HepG2 (cell line): ENCODE measurements at regions not wholly inside any gene's neighbourhood (a gene's known extent, or its start where the extent isn't known, plus 50 kb on each side); places are given as distances from the start of the nearest gene placed in this dataset.
"Not testable (repeated sequence)": the region's sequence is repeated elsewhere in the genome, so short reads cannot be mapped to it uniquely, and the experiment has no call there.

ENCODE experiments used
- ATAC-seq: fragments of 200-7000 bp; cut with Tn5 transposase; 3 replicates; pipeline ENCODE4 v1.9.1; 2020; ENCODE audit warnings: mild to moderate bottlenecking, moderate library complexity
- BruUV-seq: library from RNA; stranded (reverse); fragments of 400-500 nt; replicated peaks from 2 replicates; lab custom pipeline; 2021; lab: Mats Ljungman, UMichigan
- CTCF ChIA-PET: fragments of 300-600 bp; formaldehyde crosslinking; extraction: SDS; loops from one replicate; lab custom pipeline; 2021; ENCODE audit warnings: low total read pairs, inconsistent platforms, low intra/inter-chr PET ratio; lab: Yijun Ruan, JAX
- POLR2A ChIA-PET: fragments of 350-600 bp; sonication (Branson Sonifier 250); formaldehyde crosslinking; loops from one replicate; lab custom pipeline; 2020; ENCODE audit warnings: antibody characterized with exemption, inconsistent platforms; lab: Yijun Ruan, JAX
- DNase-seq: peaks from one replicate; pipeline ENCODE4 v3.0.0-alpha.2; 2015; ENCODE audit warnings: low spot score
- FAIRE-seq: peaks from 3 replicates; lab custom pipeline; 2011; peaks lifted over from hg19 to GRCh38; lab: Jason Lieb, UNC
- H2AFZ ChIP-seq: one replicate; pipeline ENCODE4 v1.6.1; 2011; ENCODE audit warnings: low read length, inconsistent platforms
- H3K27ac ChIP-seq: fragments of 300-600 bp; 3 replicates; pipeline ENCODE4 v1.8.0; 2011; ENCODE audit warnings: mixed run types, mild to moderate bottlenecking, mixed read lengths, low read length, inconsistent platforms; ENCODE audit not compliant: insufficient read depth; ENCODE audit errors: extremely low read length
- H3K27me3 ChIP-seq, 2 experiments: fragments of 200-600 bp in 1 of 2; 2 replicates in 1 of 2; 3 replicates in 1 of 2; pipeline versions ENCODE4 v1.6.0 to v1.8.0; 2011; ENCODE audit warnings: low read length in 2 of 2, mild to moderate bottlenecking in 2 of 2, moderate library complexity in 2 of 2, inconsistent platforms in 1 of 2; ENCODE audit not compliant: insufficient read depth in 2 of 2, control insufficient read depth in 1 of 2
- H3K36me3 ChIP-seq, 2 experiments: fragments of 200-600 bp in 1 of 2; replicated peaks in 1 of 2; 2 replicates in 1 of 2; 3 replicates in 1 of 2; pipeline versions ENCODE4 v1.5.1 to v1.8.0; 2011; ENCODE audit warnings: low read length in 2 of 2, inconsistent platforms in 1 of 2; ENCODE audit not compliant: insufficient read depth in 2 of 2, control insufficient read depth in 1 of 2
- H3K4me1 ChIP-seq: 2 replicates; pipeline ENCODE4 v1.5.1; 2012; ENCODE audit warnings: low read length, inconsistent platforms; ENCODE audit not compliant: insufficient read depth
- H3K4me2 ChIP-seq: 2 replicates; pipeline ENCODE4 v1.6.0; 2011; ENCODE audit warnings: low read depth, low read length, inconsistent platforms
- H3K4me3 ChIP-seq, 3 experiments: fragments of 200-600 bp in 1 of 3; sonication (generic), shearing (Covaris generic) in 1 of 3; replicated peaks in 1 of 3; 2 replicates each; pipeline ENCODE4 v1.5.1; 2011 to 2016; ENCODE audit warnings: low read length in 3 of 3, inconsistent platforms in 2 of 3, low read depth in 2 of 3, mild to moderate bottlenecking in 2 of 3, control low read depth in 1 of 3, mixed read lengths in 1 of 3; ENCODE audit not compliant: insufficient read depth in 1 of 3
- H3K79me2 ChIP-seq: one replicate; pipeline ENCODE4 v1.6.1; 2011; ENCODE audit warnings: low read length, inconsistent platforms; ENCODE audit not compliant: insufficient read depth
- H3K9ac ChIP-seq: 2 replicates; pipeline ENCODE4 v1.6.0; 2011; ENCODE audit warnings: mild to moderate bottlenecking, low read depth, low read length, inconsistent platforms; ENCODE audit not compliant: insufficient read depth
- H3K9me3 ChIP-seq: 2 replicates; pipeline ENCODE4 v1.5.1; 2012; ENCODE audit warnings: mild to moderate bottlenecking, low read length
- H4K20me1 ChIP-seq: 2 replicates; pipeline ENCODE4 v1.6.0; 2011; ENCODE audit warnings: inconsistent platforms, mild to moderate bottlenecking, low read length, moderate library complexity; ENCODE audit not compliant: insufficient read depth
- NFYB ChIP-seq: sonication (generic); formaldehyde crosslinking; IDR thresholded peaks from 2 replicates; pipeline ENCODE4 v1.4.0; 2020; ENCODE audit warnings: missing genetic modification reagents
- NFYC ChIP-seq: IDR thresholded peaks from 2 replicates; pipeline ENCODE4 v1.6.1; 2016; ENCODE audit warnings: missing genetic modification reagents, missing compliant biosample characterization
- RAD21 ChIP-seq: fragments of 450-650 bp; formaldehyde crosslinking; IDR thresholded peaks from 2 replicates; pipeline ENCODE4 v1.5.0; 2020; ENCODE audit warnings: mild to moderate bottlenecking
- STAG1 ChIP-seq: sonication (generic); formaldehyde crosslinking; IDR thresholded peaks from 2 replicates; pipeline ENCODE4 v1.4.0; 2020; ENCODE audit warnings: missing genetic modification reagents
- WGBS: methylation state at CpG from one replicate; pipeline ENCODE4 v1.1.6; 2017; ENCODE audit warnings: low lambda C conversion rate; 5-methylcytosine and 5-hydroxymethylcytosine counted together
- in situ Hi-C: cut with HindIII; loops from 2 replicates; pipeline ENCODE4 v1.10.0; 2017; ENCODE audit warnings: low pct_unique_long_range_greater_than_20kb; ENCODE audit not compliant: extremely low pct_ligation_motif_present
- intact Hi-C: fragments of 100-400 bp; cut with micrococcal nuclease; formaldehyde crosslinking; loops from one replicate; pipeline ENCODE4 v1.10.0; 2022; ENCODE audit not compliant: unreplicated experiment
- TF ChIP-seq, protein P1 (sequence below): sonication (generic); formaldehyde crosslinking; IDR thresholded peaks from 2 replicates; pipeline ENCODE4 v1.4.0; 2020; ENCODE audit warnings: missing genetic modification reagents, mild to moderate bottlenecking, borderline replicate concordance
- TF ChIP-seq, protein P2 (sequence below): sonication (generic); formaldehyde crosslinking; IDR thresholded peaks from 2 replicates; pipeline ENCODE4 v1.5.0; 2020; ENCODE audit warnings: mild to moderate bottlenecking, missing genetic modification reagents, moderate library complexity

DNA sequence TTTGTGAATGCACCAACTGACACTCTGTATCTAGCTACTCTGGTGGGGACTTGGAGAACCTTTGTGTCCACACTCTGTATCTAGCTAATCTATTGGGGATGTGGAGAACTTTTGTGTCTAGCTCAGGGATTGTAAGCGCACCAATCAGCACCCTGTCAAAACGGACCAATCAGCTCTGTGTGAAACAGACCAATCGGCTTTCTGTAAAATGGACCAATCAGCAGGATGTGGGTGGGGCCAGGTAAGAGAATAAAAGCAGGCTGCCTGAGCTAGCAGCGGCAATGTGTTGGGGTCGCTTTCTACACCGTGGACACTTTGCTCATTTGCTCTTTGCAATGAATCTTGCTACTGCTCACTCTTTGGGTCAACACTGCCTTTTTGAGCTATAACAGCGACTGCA is 78.5 kb upstream of the KCNAB1 start:
- H3K36me3 ChIP-seq, H3K4me2 ChIP-seq, POLR2A ChIA-PET, intact Hi-C loops, in situ Hi-C loops, ATAC-seq, H3K27me3 ChIP-seq, H3K9ac ChIP-seq, H3K79me2 ChIP-seq, H3K4me3 ChIP-seq, H3K9me3 ChIP-seq, H3K27ac ChIP-seq, FAIRE-seq, H2AFZ ChIP-seq, CTCF ChIA-PET, BruUV-seq, H4K20me1 ChIP-seq, DNase-seq: not testable (repeated sequence)
- H3K4me1 ChIP-seq, result peaks cover 15% of the 10 kb centered on the region
- WGBS, result 63% methylated on average over 7 of the region's 7 CpGs
- TF ChIP-seq NFYC (CRISPR knock-in tag) (peak; percentile 39; the same call in 1 of the 2 replicates), NFYB (CRISPR knock-in tag) (peak; percentile 68)

DNA sequence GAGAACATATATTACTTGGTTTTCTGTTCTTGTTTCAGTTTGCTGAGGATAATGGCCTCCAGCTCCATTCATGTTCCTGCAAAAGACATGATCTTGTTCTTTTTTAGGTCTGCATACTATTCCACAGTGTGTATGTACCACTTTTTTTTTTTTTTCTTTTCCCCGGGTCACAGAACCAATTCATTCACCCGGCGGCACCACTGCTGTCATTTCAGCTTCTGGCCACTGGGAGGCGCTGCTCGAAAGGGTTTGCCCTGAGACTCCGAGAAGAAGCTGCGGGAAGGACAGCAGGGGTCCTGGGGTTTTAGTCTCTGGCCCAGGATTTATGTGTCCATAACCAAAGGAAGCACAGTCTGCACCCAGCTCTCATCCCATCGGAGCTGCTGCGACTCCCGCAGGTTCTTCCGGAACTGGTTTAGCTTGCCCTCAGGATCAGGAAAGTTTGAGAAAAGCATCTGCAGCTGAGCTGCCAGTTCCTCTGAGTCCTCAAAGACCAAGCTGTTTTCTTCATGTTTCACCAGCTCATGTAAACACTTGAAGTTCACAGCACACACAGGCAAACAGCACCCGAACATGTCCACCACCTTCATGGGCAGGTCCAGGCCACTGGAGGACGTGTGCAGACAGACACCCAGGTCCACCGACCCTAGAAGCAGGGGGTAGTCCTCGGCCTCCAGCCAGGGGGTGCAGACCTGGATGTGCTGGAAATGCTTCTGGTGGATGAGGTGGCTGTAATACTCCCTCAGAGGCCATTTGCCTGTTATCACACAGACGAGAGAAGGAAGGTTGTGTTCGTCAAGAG is 76.3 kb upstream of the KCNAB1 start:
- H4K20me1 ChIP-seq, H3K9me3 ChIP-seq, FAIRE-seq, H3K27ac ChIP-seq, H3K36me3 ChIP-seq, H3K4me3 ChIP-seq, H3K9ac ChIP-seq, H3K27me3 ChIP-seq, POLR2A ChIA-PET, BruUV-seq, H3K79me2 ChIP-seq, H2AFZ ChIP-seq, in situ Hi-C loops, intact Hi-C loops, H3K4me2 ChIP-seq, CTCF ChIA-PET, DNase-seq: not testable (repeated sequence)
- WGBS, result 36% methylated on average over 15 of the region's 17 CpGs
- ATAC-seq, result peak; percentile 57
- peaks cover 15% of the 10 kb centered on the region for H3K4me1 ChIP-seq
- TF ChIP-seq, protein P1, sequence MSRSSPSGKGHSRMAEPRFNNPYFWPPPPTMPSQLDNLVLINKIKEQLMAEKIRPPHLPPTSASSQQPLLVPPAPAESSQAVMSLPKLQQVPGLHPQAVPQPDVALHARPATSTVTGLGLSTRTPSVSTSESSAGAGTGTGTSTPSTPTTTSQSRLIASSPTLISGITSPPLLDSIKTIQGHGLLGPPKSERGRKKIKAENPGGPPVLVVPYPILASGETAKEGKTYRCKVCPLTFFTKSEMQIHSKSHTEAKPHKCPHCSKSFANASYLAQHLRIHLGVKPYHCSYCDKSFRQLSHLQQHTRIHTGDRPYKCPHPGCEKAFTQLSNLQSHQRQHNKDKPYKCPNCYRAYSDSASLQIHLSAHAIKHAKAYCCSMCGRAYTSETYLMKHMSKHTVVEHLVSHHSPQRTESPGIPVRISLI (CRISPR knock-in tag), result peak; percentile 33; the same call in 1 of the 2 replicates
- TF ChIP-seq RAD21 (0 out of 2 replicates have a peak, but pooled peaks have one; percentile 25), STAG1 (CRISPR knock-in tag) (peak; percentile 64)
- TF ChIP-seq, protein P2, sequence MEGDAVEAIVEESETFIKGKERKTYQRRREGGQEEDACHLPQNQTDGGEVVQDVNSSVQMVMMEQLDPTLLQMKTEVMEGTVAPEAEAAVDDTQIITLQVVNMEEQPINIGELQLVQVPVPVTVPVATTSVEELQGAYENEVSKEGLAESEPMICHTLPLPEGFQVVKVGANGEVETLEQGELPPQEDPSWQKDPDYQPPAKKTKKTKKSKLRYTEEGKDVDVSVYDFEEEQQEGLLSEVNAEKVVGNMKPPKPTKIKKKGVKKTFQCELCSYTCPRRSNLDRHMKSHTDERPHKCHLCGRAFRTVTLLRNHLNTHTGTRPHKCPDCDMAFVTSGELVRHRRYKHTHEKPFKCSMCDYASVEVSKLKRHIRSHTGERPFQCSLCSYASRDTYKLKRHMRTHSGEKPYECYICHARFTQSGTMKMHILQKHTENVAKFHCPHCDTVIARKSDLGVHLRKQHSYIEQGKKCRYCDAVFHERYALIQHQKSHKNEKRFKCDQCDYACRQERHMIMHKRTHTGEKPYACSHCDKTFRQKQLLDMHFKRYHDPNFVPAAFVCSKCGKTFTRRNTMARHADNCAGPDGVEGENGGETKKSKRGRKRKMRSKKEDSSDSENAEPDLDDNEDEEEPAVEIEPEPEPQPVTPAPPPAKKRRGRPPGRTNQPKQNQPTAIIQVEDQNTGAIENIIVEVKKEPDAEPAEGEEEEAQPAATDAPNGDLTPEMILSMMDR, result peak; percentile 75
